NCI-H1436 (cell line): ENCODE measurements at regions not wholly inside any gene's neighbourhood (a gene's known extent, or its start where the extent isn't known, plus 50 kb on each side); places are given as distances from the start of the nearest gene placed in this dataset.
"Not testable (repeated sequence)": the region's sequence is repeated elsewhere in the genome, so short reads cannot be mapped to it uniquely, and the experiment has no call there.

Experiments
- DNase-seq: peaks from one replicate; lab custom pipeline; 2025; lab: John Stamatoyannopoulos, UW

DNA sequence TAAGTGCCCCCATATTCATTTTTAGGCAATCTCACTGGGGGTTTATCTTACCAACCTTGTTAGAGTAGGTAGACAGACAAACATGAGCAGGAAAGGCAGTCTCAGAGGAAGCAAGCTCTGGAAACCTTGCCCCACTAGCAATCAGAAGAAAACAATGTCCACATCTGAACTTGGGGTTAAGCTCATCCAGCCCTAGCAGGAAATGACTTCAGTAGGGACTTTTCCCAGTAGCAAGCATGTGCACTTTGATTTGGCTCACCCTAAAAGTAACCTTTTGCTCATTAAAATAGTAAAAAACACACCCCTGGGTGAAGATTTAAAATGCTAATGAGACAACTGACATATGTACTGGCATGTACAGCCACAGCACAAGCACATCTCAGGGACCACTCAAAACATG lies 175.5 kb downstream of the AKAIN1 start:
- no peak for DNase-seq

DNA sequence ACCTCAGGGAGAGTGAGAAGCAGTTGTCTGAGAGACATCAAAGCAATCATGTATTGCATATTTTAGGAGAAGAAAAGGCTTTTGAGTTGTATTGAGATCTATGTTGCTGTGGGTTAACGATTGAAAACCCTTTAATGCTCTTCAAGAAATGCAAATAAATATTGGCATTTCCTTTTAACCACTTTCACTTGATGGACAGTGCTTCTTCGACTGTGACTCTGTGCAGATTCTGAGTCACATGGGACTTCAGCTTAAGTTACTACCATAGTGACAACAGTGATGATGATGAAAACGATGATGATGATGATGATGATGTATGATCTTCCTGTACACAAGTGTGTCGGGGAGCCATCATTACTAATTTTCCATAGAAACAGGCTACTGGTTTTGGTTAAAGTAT lies 181.8 kb downstream of the AKAIN1 start:
- no peak for DNase-seq

DNA sequence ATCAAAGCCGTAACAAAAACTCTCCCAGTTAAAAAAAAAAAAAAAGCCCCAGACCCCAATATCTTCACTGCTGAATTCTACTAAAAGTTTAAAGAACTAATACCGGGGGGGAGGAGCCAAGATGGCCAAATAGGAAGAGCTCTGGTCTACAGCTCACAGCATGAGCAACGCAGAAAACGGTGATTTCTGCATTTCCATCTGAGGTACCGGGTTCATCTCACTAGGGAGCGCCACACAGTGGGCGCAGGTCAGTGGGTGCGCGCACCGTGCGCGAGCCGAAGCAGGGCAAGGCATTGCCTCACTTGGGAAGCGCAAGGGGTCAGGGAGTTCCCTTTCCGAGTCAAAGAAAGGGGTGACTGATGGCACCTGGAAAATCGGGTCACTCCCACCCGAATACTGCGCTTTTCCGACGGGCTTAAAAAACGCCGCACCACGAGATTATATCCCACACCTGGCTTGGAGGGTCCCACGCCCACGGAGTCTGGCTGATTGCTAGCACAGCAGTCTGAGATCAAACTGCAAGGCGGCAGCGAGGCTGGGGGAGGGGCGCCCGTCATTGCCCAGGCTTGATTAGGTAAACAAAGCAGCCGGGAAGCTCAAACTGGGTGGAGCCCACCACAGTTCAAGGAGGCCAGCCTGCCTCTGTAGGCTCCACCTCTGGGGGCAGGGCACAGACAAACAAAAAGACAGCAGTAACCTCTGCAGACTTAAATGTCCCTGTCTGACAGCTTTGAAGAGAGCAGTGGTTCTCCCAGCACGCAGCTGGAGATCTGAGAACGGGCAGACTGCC lies 192.8 kb downstream of the AKAIN1 start:
- not testable (repeated sequence) for DNase-seq

DNA sequence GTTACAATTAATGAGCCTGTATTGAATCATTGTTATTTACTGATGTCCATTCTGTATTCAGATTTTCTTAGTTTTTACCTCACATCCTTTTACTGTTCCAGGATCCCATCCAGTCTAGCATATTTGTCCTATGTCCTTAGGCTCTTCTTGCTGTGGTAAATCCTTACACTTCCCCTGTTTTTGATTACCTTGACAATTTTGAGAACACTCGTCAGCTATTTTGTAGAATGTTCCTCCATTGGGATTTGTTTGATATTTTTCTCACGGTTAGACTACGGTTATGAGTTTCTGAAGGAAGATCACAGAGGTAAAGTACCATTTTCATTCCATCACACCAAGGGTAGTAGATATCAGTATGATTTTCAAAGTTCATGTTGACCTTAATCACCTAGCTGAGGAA lies 202.3 kb downstream of the AKAIN1 start:
- no peak for DNase-seq

DNA sequence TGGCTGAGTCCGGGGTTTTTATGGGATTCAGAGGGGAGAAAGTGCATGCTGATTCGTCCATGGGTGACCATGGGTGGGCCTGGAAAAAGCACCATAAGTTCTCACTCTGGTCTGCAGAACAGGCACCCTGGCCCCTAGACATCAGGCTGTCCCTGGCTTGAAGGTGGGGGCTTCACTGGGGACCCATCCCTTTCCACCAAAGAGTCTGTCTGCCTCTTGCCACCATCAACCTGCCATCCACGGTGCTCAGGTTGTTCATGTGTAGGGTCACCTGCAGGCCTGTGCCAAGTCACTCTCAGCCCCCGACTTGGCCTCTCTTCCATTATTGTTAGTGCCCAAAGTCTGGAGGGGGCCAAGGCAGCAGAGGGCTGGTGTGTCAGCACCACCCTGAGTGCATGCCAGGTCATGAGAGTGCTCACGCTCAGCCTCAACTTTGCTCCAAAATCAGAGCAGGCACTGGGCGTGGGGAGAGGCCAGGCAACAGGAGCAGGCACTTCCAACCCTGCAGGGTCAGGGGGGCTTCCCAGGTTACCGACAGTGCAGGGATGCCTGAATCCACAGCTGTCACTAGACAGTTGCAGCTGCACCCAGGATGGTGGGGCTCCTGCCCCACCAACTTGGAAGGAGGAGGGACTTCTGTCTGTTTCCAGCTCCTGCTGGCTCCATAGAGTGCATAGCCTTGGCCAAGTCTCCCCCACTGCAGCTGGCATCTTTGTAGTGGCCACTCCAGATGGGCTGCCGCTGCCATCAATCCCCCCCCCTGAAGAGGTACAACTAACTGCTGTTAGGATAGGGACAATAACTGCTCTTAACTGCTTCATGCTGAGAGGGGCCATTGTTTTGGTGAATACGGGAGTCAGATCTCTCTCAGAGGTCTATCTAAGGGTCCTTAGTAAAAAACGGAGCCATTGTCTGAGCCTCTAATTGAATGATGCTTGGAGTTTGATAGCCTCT lies 209.3 kb downstream of the AKAIN1 start:
- DNase-seq = no peak

DNA sequence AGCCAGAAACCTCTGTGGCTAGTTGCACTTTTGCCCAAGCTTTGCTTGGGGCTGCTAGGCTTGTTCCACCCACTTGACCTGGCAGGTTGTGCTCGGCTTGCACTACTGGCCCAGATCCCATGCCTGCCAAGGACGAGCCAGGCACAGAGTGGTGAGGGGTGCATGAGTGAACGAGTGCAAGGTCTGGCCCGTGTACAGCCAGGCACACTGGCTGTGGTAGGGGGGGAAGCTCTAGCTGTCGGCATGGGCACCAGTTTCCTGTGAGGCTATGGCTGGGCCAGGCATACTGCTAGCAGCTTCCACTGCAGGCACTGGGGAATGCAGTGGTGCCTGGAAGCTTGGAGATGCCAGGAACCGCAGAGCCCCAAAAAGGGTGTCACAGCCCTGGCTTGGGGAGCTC lies 210.4 kb downstream of the AKAIN1 start:
- no peak for DNase-seq

DNA sequence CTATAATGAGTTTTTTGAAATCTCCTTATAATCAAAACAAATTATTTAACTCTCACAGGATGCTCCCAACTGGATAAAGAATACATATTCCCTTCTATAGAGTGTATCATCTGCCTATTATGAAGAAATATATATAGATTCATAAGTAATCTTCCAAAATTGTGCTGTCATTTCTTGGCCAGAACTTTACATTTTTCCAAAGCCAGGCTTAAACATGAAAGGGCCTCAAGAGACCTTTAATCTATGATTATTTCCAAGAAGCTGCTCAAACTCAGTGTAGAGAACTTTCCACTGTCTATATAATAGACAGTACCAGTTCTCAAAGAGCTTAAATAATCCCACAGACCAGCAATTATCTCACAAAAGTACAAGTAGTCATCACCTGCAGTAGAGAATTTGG lies 211.0 kb downstream of the AKAIN1 start:
- no peak for DNase-seq

DNA sequence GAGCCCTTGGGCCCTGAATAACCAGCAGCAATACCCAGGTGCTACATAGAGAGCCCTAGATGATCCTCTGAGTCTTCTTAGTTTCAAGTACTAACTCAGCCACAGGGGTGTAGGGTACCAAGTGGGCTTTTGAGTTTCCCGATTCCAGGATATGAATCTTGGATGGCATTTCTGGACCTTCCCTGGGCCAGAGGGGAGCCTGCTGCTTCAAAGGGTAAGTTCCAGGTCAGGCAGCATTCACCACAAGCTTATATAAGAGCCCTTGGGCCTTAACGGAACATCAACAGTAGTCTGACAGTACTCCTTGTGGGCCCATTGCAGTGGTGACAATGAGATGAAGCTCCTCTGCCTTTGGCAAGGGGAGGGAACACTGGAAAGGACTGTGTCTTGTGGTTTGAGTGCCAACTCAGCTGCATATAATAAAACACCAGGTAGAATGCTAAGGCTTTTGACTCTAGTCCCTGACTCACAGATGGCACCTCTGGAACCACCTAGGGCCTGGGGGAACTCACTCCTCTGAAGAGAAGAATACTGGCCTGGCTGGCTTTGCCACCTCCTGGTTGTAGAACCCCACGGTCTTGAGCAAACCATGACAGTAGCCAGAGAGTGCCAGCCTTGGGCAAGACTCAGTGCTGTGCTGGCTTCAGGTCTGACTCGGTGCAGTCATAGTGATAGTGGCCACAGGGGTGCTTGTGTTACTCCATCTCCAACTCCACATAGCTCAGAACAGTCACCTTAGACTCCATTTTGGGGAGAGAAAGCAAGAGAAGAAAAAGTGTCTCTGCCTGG lies 235.7 kb downstream of the AKAIN1 start:
- no peak for DNase-seq

DNA sequence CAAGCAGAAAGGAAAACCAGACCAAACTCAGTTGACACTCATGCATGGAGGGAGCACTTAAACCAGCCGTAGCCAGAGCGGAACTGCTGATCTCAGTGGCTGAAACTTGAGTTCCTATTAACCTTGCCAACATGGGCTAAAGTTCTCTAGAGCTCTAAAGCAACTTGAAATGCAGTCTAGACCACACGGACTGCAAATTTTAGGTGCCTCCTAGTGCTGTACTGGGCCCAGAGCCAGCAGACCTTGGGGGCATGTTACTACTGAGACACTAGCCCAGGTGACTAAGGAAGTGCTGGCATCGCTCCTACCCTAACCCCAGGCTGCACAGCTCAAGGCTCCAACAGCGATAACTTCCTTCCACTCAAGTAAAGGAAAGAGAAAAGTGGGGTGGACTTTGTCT lies 236.5 kb downstream of the AKAIN1 start:
- DNase-seq = no peak

DNA sequence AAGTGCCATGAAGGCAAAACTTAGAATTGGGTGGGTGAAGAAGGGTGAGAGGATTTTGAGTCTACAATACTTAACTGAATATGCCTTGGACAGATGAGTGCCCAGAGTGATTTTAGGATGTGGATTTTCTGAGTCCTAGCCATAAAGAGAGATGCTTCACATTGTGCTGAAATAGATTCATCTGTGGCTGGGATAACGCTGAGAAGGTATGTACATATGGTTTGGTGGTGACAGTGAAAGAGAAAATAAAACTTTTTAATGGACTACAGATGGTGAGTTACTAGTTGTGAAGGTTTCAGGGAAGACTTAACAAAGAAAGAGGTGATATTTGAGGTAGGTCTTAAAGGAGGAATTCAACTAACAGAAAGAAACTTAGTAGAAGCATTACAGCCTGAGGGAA lies 265.8 kb downstream of the AKAIN1 start:
- DNase-seq = no peak

DNA sequence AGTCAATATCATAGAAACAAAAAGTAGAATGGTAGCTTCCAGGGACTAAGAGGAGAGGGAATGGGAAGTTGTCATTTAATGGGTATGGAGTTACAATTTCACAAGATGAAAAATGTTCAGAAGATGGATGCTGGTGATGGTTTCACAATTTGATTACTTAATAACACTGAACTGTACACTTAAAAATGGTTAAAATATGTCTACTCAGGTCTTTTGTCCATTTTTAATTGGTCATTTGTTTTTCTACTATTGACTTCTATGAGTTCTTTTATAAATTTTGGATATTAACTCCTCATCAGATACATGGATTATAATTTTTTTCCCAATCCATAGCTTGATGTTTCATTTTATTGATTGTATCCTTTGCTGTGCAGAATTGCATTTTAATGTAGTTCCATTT lies 275.5 kb downstream of the AKAIN1 start:
- no peak for DNase-seq

DNA sequence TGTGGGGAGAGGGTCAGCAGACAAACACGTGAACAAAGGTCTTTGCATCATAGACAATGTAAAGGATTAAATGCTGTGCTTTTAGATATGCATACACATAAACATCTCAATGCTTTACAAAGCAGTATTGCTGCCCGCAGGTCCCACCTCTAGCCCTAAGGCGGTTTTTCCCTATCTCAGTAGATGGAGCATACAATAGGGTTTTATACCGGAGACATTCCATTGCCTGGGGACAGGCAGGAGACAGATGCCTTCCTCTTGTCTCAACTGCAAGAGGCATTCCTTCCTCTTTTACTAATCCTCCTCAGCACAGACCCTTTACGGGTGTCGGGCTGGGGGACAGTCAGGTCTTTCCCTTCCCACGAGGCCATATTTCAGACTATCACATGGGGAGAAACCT lies 279.5 kb downstream of the AKAIN1 start:
- not testable (repeated sequence) for DNase-seq

DNA sequence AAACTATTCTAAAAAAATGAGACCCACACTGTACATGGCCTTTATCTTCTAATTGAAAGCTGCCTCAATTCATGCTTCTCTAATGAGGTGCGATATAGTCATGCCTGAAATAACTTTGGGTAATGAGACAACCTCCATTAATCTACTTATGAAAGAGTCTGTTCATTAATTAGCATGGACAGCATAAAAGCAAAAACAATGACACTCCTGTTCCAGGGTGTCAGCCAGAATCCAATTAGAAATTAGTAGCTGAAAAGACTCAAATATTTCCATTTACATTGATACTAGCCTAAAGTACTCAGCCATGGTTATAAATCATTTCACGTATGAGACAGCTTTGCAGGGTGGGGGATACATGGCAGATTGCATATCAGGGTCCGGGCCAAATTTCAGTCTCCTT lies 288.7 kb downstream of the AKAIN1 start:
- no peak for DNase-seq

DNA sequence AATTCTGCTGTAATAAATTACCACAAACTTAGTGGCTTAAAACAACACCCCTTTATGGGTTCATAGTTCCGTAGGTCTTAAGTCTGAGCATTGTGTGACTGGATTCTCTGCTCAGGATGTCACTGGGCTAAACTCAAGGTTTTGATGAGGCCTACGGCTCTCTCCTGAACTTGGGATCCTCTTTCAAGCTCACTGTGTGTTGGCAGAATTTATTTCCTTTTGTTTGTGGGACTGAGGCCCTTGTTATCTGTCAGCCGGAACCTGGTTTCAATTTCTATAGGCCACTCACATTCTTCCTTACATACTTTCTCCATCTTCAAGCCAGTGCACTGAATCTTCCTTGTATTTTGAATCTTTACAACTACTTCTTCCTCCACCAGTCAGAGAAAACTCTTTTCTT lies 290.2 kb downstream of the AKAIN1 start:
- DNase-seq = no peak

DNA sequence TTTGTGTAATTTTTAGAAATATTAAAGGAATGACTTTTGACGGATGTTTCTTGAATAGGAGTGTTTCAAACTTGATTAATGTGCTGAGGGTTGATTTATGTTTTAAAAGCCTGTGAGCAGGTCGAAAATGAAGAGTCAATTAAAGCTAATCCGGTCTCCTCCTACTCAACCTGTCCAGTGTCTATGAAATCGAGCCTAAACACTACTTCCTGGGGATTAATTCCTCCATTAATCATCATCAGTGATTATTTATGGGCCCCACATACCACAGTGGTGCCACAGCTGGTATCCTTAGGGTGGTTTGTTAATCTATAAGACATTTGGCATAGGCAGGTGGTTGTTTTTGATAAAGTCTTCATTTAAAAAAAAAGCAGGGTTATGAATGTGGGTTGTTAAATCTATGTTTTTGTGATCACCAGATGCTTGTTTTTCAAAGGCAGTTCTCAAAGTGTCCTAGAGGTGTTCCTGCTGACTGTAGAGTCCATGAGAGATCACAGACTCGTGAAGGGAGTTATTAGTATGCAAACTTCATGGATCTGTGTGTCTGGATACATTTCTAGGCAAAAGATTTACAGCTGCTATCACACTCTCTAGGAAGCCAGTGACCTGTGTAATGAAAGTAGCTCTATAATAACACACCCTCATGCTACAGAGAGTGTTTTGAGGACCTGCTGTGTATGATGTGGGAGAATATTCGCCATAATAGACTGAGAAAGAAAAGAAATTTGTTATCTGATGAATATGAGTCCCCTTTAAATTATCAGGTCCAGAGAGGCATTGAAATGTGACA lies 308.6 kb downstream of the AKAIN1 start:
- DNase-seq = no peak

DNA sequence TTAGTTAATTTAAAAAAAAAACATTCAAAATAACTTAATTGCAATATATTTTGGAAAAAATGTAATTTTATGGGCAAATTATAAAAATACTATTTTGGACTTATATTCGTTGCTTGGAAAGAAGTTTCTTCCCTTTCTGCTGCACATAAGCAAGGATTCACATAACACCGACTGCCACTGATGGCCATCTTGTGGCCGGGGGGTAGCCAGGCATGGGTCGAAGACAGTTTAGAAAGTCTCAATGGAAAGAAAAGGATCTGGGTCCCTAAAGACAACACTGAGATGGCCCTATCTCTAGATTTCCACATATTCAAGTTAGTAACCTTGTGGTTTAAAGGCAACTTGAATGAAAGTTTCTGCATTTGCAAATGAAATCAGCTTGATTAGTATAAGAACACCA lies 318.6 kb downstream of the AKAIN1 start:
- DNase-seq = no peak

DNA sequence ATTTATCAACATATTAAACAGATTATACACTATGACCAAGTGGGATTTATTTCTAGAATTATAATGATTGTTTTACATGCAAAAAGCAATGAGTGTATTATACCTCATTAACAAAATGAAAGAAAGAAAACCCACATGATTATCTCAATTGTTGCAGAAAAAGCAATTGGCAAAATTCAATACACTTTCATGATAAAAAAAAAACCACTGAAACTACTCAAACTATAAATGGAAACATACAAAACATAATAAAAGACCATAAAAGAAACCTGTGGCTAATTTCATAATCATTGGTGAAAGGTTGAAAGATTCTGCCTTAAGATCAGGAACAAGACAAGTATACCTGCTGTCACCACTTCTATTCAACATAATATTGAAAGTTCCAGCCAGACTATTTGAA lies 325.9 kb downstream of the AKAIN1 start:
- DNase-seq = no peak

DNA sequence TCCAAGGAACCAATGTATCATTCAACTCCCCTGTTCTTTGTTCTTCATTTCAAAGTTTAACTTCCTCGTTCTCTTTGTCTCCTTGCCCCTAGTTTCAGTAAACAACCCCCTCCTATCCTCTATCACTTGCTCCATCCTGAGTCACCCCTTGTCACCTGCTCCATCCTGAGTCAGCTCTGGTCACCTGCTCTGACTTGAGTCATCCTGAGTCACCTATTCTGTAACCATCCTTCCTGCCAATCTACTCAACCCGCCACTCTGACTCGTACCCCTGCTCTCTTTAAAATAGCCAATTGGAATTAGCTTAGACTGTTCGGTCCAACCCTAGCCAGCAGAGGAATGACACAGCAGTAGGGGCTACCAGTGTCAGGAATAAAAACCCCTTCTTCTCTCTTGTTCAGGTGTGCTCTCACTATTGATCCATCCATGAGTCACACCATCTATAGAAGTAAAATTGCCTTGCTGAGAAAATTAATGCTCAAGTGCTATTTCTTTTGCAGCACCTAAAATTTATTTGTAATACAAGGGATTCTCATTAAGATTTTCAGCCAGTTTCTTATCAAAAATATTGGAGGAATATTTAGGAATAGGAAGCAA lies 326.8 kb downstream of the AKAIN1 start:
- no peak for DNase-seq

DNA sequence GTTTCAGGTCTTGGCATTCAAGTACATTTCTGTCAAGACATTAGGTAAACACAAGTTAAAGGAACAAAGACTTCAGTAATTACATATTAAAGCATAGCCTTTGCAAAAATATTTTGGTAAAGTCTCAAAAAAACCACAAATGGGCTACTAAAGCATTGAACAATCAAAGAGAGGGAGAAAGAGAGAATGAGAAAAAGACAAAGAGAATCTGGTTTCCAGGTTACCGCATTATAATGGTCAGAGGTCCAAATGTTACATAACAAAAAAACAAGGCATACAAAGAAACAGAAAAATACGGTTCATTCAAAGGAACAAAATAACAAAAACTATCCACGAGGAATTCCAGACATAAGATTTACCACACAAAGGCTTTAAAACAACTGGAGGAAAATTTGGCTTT lies 327.9 kb downstream of the AKAIN1 start:
- no peak for DNase-seq

DNA sequence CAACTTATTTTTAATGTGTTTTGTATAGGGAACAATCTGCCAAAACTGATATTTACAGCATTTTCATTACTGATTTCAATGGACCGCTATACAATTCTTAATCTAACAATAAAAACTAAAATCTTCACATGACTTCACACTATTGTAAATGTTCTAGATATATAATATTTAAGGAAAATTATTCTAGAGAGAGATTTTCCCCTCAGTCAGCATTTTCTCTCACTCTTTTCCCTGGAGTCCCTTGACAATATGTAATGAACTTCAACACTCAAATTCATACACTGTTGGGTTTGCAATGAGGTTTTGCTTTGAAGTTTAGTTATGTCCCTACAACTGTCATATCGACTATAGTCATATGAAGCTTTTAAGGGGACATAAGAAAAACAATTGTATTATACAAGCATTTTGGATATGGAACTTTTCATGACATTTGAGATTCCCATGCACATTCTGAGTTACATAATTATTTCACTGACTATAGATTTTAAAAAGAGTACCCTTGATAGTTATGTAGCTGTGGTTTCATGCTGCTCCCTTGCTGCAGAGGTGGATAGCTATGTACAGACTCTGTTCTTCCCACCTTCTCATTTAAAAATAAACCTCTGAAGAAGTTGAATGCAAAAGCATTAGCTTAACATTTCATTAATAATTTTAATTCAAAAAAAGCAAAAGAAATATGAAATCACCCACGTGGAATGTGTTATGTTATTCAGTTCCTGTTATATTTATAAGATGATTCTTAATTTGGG lies 338.5 kb downstream of the AKAIN1 start:
- no peak for DNase-seq

DNA sequence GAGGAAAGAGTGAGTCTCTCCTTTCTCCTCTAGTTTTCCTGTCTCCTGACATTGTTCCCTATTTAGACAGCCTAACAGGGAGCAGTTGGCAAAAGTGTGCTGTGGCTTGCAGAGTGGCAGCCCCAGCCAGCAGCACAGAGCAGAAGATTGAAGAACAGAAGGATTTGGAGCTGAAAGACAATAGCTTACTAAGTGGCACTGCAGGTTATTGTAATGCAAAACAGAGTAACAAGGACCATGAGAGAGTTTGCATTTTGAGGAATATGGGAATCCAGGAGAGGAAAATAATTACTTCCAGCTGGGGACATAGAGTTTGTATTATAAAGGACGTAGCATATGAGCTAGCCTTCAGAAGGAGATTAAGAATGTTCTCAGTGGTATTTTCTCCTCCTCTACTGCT lies 342.4 kb downstream of the AKAIN1 start:
- DNase-seq = no peak
